Hematopoietic multipotent progenitor cell treated with erythropoietin and hydrocortisone succinate and interleukin-3 and kit ligand, for 4 days (in vitro differentiated cells): ENCODE measurements at regions not wholly inside any gene's neighbourhood (a gene's known extent, or its start where the extent isn't known, plus 50 kb on each side); places are given as distances from the start of the nearest gene placed in this dataset.
A peak's percentile ranks its signal among the peaks of the same experiment; 100 is the strongest.
"Not testable (repeated sequence)": the region's sequence is repeated elsewhere in the genome, so short reads cannot be mapped to it uniquely, and the experiment has no call there.

Source experiments
- DNase-seq: peaks from one replicate; pipeline ENCODE4 v3.0.0-alpha.2; 2015

DNA sequence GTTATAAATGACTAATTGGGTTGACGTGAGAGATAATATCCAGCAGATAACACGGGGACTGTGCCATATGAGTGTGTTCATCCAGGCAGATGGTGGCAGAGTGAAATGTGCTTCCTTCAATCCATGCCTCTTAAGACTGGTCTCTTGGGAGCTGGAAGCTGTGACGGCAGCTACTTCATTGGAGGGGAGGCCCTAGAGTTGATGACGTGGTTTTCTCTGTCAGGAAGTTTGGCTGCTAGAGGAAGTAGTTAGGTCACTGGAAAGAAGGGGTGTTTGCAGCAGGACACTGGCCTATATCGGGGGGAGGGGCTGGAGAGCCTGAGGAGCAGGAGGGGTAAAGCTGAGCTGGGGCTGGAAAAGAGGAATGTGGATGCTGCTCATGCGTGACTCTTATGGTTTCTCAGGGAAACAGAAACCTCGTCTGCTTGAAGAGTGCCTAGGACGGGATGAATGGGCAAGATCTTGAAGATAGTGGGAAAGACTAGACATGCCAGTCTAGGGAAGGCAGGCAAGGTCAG, 3051.6 kb downstream of the RPIA start:
- not testable (repeated sequence) for DNase-seq

DNA sequence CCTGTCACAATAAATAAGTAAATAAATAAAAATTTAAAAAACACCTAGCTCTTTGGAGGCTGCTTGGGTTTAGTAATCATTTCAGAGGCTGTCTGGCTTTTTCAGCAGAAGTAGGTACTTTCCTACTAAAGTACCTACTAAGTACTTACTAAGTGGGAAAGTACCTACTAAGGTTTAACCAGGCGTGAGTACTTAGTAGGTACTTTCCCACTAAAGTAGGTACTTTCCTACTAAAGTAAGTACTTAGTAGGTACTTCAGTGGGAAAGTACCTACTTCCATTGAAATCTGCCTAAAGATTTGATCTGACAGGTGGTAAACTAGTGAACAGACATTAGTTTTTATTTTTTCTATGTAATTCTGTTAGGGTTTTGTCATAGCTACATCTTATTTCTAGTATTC, 3052.4 kb downstream of the RPIA start:
- DNase-seq, result not testable (repeated sequence)

DNA sequence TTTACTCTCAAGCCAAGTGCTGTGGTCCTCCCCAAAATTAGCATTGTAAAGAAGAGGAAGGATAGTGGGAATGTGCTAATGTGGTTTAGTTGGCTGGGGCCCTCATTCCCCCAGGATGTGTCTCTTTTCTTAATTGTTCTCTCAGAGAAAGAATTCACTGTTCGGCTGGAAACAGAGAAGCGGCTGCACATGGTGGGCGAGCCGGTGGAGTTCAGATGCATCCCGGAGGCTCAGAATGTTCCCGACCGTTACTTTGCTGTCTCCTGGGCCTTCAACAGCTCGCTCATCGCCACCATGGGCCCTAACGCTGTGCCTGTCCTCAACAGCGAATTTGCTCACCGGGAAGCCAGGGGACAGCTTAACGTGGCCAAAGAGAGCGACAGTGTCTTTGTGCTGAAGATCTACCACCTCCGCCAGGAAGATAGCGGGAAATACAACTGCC, 3053.2 kb downstream of the RPIA start:
- DNase-seq, result not testable (repeated sequence)

DNA sequence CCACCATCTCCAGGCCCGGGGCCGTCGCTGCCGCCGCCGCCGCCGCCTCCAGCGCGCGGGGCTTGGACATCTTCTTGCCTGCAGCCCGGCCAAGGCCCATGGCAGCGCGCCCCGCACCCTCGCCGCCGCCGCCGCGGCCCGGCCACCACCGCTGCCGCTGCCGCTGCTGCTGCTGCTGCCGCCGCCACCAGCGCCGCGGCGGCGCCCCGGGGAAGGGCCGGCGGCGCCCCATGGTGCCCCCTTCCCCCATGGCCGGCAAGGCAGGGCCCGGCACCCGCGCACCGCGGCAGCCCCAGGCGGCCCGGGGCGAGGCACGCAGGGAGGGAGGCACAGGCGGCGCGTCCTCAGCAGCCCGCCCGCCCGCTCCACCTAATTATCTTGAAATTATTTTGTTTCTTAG, 3057.4 kb downstream of the RPIA start:
- no peak for DNase-seq

DNA sequence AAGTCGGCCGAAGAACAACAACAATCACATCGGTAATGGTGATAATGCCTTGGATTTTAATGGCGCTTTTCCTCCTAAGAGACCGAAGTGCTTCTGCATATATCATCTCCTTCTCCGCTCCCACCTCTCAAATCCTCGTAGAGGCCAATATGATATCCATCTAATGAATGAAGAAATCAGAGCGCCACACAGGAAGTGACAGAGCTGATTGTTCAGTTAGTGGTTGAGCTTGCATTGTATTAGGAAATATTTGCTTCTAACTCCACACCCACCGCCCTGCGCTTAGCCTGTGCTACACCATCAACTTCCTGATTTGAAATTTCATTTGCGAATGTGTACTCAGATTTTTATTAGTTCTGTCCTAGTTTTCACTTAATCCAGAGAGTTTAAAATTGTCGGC, 3058.2 kb downstream of the RPIA start:
- peak; percentile 13 for DNase-seq

DNA sequence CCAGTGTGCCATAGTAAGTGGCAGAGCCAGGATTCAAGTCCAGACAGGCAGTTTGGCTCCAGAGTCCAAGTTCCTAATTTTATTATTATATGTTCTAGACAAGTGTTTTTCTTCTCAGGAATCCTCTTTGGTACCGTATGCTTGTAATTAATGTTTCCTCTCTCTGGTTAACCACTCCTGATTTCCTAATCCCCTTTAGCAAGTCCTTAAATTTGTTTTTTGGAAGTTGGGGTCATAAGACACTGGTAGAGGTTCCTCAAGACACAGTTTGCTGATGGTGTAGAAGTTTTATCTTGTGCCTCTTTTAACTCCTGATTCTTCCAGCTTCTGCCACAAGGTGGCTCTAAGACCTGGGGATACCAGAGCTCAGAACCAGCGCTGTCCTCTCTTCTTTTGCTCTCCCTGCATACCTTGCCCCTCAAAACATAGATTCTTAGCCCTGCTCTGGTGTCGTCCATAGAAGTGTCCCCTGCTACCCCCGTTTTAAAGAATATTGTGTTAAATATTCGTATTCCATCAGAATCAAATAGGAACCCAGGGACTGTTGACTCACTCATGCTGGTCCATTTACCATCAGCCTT, 3068.0 kb downstream of the RPIA start:
- DNase-seq, result not testable (repeated sequence)

DNA sequence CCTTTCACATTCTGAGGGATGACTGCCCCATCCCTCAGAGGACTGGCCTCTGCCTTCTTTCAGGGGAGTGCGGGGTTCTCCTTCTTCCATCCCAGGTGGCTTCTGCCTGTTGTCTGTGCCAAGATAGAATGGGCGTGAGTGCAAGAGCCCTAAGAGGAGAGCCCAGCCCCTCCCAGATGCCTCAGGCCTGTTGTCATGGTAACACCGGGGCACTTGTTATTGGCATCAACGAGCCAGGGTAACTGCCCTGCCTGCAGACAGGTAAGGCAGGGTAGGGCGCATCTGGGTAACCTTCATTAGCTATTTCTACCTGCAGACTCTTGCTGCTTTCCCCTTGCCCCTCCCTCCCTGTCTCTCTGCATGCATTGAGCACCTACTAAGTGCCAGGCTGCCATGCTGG, 3069.2 kb downstream of the RPIA start:
- not testable (repeated sequence) for DNase-seq

DNA sequence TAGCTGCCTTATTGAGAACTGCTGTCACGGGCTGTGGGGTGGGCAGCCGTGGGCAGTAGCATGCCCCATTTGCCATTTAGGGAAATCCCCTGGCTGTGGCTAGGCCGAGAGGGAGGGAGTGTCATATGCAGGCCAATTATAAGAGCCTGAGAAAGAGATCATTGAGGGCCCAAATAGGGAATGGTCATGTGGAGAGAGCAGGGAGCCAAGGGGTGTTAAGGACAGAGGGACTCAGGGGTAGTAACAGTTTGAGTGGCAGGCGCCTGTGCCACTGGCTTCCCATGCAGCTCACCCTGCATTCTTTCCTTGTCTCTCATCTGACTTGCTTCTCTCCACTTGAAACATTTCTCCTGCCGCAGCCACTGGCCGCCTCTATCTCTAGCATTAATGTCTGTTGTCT, 3070.8 kb downstream of the RPIA start:
- not testable (repeated sequence) for DNase-seq

DNA sequence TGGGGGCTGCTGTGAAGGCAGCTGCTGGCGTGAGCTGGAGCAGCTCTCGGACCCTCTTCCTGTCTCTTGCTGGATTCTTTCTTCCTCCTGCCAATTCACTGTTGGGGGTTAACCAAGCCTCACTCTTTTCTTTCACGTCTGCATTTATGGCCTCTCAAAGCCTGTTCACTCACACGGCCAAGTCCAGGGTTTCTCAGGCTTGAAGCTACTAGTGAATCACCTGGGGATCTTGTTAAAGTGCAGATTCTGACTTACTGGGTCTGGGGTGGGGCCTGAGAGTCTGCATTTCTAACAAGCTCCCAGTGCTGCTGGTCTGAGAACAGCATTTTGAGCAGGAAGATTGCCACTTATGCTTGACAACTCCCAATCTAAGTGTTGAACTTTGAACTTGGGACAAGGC, 3072.2 kb downstream of the RPIA start:
- not testable (repeated sequence) for DNase-seq

DNA sequence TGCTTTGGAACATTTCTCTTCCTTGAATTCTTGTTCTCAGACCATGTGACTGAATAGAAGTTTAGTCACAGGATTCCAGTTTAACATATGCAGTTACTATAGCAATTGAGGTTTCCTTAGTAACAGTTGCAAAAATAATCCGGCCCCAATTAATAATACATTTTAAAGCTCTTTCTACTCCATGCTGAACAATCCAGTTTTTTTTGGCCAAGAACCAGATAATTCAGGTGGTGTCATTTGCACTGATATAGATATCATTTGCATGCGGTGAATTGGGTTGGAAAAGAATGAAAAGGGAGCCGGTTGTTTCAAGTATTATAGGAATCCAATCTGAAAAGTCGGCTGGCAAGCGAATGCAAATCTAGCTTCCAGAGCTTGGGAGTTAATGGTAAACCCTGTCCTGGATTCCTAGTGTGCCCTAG, 3073.1 kb downstream of the RPIA start:
- not testable (repeated sequence) for DNase-seq

DNA sequence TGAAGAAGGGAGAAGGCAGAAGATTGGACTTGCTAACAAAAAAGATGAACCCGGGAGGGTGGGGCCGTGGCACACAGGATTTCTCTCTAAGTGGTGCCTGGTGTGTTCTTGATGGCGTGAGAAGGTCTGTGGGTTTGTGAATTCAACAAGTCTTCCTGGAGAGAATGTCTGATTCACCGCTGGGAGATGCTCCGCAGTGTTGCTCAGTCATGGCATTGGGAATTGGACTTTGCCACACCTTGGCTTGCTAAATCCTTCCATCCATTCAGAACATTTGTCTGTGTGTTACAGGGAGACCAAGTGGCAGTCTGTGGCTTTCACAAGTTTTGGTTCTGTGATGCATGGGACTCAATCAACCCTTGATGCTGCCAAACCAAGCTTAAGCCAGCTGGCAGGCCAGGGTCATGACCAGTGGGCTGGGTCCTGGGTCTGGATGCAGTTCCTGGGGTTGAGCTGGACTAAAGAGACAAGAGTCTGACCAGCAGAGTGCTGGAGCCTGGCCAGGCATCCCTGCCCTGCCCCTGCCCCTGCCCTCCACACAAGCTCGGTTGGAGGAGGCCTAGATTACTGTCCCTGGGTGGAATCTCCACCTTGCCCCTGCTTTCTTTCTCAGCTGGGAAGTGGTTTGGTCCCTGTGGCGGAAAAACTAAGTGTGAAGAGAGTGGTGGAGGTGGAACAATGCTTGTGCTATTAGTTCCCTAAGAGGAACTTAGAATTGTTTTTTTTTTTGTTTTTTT, 3073.7 kb downstream of the RPIA start:
- not testable (repeated sequence) for DNase-seq

DNA sequence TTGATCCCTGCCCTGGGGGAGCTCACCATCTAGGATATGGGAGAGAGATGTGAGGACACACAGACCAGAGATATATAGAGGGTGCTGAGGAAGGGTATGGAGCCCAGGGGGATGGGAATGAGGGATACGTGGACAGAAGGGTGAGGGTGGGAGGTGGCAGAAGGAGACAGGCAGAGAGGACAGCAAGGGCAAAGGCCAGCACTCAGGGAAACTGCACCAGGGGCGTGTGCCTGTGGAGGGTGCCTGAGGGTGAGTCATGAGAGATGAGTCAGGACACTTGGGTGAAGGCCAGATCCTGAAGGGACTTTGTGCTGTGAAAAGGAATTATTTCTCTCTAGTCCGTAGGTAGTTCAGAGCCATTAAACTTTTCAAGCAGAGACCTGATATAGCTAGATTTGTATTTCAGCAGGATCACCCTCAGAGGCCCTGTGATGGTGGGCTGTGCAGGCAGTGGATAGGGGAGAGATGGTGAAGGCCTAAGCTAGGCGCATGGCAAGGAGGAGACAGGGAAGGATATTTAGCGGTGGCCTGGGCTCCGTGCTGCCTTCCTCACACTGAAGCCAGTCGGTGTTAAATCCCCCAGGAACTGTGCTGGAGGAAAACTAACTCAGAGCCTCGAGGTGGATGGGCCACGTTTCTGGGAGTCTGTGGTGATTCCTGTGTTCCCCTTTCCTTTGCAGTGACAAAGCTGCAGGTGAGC, 3075.0 kb downstream of the RPIA start:
- DNase-seq, result peak; percentile 5

DNA sequence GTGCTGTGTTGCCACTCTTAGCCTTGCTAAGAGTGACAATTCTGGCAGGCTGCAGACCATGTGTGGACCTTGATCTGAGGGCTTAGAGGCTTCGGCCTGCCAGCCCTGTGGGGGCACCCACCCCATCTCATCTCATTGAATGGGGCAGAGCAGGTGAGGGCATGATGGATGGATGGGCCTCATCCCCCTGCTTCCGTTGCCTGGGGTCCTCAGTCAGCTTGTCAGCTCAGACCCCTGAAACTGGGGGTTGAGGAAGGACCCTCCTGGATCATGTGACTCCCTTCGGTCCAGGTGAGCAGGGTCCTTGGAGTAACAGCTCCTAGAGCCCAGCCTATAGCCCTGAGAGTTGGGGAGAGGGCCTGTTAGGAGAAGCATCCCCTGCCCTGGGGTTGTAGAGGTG, 3076.8 kb downstream of the RPIA start:
- not testable (repeated sequence) for DNase-seq

DNA sequence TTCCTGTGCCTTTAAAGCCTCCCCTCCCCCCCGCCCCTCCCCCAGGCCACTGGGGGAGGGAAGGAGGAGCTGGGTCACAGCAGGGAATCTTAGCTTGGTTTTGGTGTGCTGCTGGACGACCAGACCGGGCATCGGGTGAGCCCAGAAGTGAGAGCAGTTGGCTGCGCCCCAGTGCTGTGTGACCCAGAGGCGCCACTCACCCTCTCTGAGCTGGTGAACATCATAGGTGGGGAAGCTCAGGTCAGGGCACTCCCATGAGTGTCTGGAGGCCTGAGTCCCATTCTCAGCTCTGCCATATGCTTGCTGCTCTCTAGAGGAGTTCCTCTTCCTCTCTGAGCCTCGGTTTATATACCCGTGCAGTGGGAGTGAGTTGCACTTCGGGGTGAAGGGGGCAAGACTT, 3077.5 kb downstream of the RPIA start:
- DNase-seq, result not testable (repeated sequence)

DNA sequence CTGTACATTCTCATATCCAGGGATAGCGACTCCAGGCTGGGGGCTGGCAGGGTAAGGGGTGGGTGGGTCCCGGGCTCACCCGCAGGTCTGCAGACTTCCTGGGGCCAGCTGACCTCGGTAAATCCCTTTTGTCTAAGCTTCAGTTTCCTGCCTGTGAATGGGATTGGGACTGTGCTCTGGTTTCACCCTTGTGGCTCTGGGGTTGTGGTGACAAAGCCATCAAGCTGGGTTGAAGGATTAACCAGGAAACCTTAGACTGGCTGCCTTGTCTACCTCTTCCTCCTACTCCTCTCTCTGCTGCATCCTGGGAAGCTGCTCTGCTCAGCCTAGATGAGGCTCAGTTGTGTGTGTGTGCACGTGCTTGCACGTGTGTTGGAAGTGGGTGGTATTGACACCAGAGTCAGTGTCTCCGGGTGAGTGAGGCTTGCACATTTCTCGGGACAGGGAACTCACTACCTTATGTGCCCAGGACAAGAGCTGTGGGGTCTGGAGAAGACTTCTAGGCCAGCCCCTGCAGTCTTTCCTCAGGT, 3078.6 kb downstream of the RPIA start:
- DNase-seq, result not testable (repeated sequence)

DNA sequence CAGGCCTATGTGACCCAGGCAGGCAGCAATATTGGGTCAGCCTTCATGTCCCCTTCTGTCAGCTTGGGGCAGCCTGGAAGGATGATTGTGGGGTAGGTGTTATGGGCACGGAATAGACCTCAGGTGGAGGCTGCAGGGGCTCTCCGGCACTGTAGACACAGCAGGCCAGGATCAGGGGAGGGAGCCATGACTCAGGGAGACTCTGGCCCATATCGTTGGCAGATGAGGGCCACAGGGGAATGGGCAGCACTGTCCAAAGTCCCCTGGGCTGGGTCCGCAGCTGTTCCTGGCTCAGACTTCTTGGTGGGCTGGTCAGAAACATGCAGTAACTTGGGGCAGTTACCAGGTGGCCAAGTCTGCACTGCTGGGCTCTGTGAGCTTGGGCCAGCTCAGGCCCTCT, 3080.1 kb downstream of the RPIA start:
- DNase-seq, result not testable (repeated sequence)

DNA sequence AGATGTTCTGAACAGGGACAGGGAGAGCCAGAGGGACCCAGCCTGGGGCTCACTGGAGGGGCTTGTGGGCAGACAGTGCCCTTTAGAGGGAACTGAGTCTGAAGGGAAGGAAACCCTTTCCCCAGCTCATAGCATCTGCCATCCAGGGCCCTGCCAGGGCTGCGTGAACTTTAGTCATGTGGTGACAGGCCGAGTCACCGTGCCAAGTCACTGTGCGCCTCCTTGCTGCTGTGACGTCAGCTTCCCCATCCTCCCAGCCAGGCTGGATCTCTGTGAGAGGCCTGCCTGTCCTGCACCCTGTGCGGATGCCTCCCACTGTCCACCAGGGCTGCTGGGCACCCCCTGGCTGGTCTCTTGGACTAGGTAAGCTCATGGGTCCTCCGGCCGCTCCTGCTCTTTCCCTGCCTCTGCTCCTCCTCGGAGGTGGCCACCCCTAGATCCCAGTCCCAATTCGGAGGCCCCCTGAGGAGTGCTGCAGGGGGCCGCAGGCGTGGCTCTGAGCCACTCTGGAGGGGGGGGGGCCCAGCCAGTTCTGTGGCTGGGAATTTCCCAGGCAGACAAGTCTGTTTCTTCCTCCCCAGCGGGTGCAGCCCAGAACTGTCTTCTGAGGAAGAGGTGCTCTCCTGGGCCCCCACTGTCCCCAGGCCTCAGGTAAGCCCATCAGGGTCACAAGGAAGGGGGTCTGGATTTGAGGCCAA, 3080.9 kb downstream of the RPIA start:
- not testable (repeated sequence) for DNase-seq

DNA sequence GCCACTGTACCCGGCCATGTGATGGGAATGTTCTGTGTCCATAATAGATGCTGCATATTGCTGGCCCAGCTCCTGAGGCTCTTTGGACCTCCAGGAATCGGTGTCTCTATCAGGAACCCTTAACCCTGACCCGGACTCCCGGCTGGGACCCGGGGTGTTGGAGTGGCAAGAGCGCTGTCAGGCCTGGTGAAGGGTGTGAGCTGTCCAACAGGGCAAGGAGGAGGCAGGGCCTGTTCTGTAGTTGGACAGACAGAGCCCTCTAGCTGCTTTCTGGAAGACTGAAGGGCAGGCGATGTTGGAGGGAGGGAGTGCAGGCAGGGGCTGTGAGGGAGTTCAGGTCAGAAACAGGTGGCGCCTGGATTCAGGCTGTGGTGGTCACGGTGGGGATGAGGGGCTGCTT, 3082.3 kb downstream of the RPIA start:
- DNase-seq, result not testable (repeated sequence)

DNA sequence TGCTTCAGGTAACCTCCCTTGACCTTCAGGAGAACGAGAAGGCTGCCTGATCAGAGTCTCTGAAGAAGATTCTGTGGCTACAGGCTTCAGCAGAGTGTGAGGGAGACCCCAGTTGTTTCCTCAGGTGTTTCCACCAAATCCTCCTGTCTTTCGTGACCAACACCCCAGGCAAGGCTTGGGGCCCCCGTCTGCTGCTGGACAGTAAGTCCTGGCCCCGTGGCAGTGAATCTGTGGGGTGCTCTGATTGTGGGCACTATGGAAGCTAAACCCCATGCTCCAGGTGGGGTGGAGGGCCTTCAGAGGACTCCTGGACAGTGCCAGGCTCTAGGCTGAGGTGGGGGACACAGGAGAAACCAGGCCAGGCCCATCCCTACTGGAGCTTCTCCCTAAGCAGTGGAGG, 3083.7 kb downstream of the RPIA start:
- DNase-seq, result not testable (repeated sequence)

DNA sequence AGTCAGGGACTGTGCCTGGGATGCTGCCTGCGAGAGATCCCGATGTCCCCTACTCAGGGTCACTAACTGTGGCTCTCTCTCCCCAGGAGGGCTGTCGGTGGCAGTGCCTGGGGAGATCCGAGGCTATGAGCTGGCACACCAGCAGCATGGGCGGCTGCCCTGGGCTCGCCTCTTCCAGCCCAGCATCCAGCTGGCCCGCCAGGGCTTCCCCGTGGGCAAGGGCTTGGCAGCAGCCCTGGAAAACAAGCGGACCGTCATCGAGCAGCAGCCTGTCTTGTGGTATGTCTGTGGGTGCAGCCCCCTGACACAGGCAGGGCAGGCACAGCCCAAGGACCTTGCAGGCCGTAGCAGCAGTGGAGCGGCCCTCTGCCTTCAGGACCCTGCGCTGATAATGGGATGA, 3088.9 kb downstream of the RPIA start:
- not testable (repeated sequence) for DNase-seq

DNA sequence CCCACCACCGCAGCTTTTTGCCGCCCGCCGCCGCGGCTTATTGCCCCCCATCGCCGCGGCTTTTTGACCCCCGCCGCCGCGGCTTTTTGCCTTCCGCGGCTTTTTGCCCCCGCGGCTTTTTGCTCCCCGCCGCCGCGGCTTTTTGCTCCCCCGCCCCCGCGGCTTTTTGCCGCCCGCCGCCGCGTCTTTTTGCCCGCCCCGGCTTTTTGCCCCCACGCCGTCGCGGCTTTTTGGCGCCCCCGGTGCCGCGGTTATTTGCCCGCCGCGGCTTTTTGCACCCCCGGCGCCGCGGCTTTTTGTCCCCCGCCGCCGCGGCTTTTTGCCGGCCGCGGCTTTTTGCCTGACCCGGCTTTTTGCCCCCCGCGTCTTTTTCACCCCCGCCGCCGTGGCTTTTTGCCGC, 3061.8 kb upstream of the TEKT4 start:
- not testable (repeated sequence) for DNase-seq
